GM12875 (cell line): ENCODE measurements at regions not wholly inside any gene's neighbourhood (a gene's known extent, or its start where the extent isn't known, plus 50 kb on each side); places are given as distances from the start of the nearest gene placed in this dataset.

Experiments
- H3K4me3 ChIP-seq: one replicate; pipeline ENCODE4 v1.5.1; 2011; ENCODE audit warnings: low read depth, low read length, control low read depth
- CTCF ChIP-seq: IDR thresholded peaks from 2 replicates; pipeline ENCODE4 v1.5.1; 2011; ENCODE audit warnings: low read depth, mild to moderate bottlenecking, control low read depth, inconsistent platforms, low read length, moderate library complexity, borderline replicate concordance; ENCODE audit not compliant: insufficient read depth

GRCh38 chr9:90408659-90409058, 234.0 kb downstream of the DIRAS2 start:
- TF ChIP-seq CTCF = no peak
- H3K4me3 ChIP-seq = no peak overlapping the region

DNA sequence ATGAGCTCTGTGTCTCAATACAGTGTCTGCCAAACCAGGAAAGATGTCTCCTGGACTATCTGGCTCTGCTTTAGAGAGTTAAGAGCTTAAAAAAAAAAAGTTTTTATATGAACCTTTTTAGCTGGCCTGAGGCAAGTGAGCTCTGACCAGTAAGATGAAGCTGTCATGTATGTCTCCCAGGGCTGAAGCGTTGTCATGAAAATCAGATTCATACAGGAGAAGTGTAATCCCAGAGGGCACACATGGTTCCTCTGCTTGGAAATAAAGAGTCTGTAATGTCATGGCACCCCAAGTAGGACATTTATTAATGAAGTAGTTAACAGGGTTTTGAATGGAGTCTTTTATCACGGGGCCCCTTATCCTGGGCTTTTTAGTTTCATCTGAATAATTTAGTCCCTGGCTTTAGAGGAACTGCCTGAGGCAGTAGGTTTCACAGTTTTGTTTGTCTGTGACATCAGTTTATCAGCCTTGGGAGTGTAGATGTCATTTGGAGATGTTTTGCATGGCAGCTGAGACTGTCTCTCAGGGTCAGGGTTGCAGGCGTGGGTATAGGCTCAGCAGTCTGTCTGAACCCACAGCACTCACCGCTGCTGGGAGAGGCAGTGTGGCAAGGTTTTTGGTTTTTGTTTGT, 223.3 kb downstream of the DIRAS2 start:
- no peak overlapping the region for H3K4me3 ChIP-seq
- no peak for TF ChIP-seq CTCF

DNA sequence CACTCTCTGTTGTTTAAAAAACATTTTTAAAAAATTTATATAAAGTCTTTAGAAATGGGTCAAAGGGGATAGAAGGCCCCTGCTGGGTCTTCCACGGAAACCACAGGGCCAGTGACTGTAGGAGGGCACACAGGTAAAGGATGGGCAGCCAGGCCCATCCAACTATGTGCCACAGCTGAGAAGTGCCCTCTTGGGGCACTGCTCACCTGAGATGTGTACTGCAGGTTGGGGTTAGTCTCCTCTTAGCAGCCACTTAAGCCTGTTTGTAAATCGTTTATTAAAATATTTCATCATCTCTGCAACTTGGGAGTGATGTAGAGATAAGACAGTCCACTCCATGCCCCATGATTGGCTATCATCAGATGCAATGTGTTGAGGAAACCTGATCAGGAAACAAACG, 222.4 kb downstream of the DIRAS2 start:
- TF ChIP-seq CTCF = no peak
- H3K4me3 ChIP-seq = no peak overlapping the region

- no peak for TF ChIP-seq CTCF
- no peak overlapping the region for H3K4me3 ChIP-seq
These were observed 221.7 kb downstream of the DIRAS2 start for GRCh38 chr9:90420768-90421513.

- no peak for TF ChIP-seq CTCF
- no peak overlapping the region for H3K4me3 ChIP-seq
These were observed 220.8 kb downstream of the DIRAS2 start for GRCh38 chr9:90421786-90422185.

DNA sequence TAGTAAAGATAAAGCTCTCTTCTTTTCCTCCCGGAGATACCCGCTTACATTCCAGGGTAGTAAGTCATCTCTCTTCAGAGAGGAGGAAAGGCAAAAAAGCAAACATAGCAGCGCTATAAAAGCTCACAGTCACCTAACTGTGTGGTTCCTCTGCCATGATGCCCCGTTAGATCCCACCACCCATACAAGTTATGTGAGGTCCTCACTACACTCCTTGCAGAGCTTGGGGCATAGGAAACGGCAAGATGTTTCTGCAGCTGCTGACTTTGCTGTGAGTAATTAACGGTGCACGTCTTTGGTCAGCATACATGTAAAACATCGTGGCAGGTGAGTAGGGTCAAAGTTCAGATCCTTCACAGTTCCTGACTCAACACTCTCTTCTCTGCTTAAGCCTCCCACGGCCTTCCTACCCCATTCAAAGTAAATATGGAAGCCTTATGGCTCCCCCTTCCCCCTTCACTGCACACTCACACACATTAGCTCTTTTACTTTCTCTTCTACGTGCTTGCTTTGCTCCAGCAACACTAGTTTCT, 218.9 kb downstream of the DIRAS2 start:
- H3K4me3 ChIP-seq = no peak overlapping the region
- no peak for TF ChIP-seq CTCF

GRCh38 chr9:90428517-90428916, 214.1 kb downstream of the DIRAS2 start:
- no peak overlapping the region for H3K4me3 ChIP-seq
- no peak for TF ChIP-seq CTCF
